ENCODE measurements at regions not wholly inside any gene's neighbourhood (a gene's known extent, or its start where the extent isn't known, plus 50 kb on each side); places are given as distances from the start of the nearest gene placed in this dataset.
"Not testable (repeated sequence)": the region's sequence is repeated elsewhere in the genome, so short reads cannot be mapped to it uniquely, and the experiment has no call there.

DNA sequence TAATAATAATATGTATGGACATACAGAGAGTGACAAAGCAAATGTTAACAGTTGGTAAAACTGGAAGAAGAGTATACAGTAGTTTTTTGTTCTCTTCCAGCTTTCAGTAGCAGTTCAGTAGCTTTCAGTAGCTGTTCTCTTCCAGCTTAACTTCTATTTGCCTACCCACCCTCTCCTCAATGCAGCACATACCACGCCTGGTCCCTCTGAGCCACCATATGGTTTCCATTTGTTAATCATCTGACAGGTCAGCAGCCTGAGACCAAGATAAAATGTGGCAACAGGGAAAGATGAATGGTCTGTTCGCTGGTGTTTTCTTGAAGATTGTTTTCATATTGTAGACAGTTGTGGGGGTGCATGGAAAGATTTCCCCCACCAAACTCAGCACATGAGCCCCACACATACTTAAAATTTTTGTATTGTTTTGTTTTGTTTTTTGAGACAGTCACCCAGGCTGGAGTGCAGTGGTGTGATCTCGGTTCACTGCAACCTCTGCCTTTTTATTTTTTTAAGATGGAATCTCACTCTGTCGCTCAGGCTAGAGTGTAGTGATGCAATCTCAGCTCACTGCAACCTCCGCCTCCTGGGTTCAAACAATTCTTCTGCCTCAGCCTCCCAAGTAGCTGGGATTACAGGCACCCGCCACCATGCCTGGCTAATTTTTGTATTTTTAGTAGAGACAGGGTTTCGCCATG is 56.8 kb downstream of the ATP6V0E2 start:
- not testable (repeated sequence) for TF ChIP-seq CTCF (IDR thresholded peaks at IDR 0.05); POLR2A (IDR thresholded peaks at IDR 0.05); EP300 (IDR thresholded peaks at IDR 0.05; ENCODE audit: low read depth)
